ENCODE measurements at regions not wholly inside any gene's neighbourhood (a gene's known extent, or its start where the extent isn't known, plus 50 kb on each side); places are given as distances from the start of the nearest gene placed in this dataset.

GRCh38 chrX:43500996-43501694, 155.0 kb upstream of the MAOA start:
- Histone ChIP-seq H3K27me3 (ENCODE audit: control insufficient read depth, insufficient read depth, low read length) (no peaks in the 10 kb centered on the region), H3K27ac (ENCODE audit: insufficient read depth, low read length) (no peak overlapping the region), H3K79me2 (ENCODE audit: control insufficient read depth, insufficient read depth, low read length) (no peaks in the 10 kb centered on the region), H2AFZ (ENCODE audit: low read length) (no peak overlapping the region), H3K9ac (ENCODE audit: insufficient read depth, low read length) (no peak overlapping the region), H3K4me1 (ENCODE audit: control insufficient read depth, extremely low read depth, insufficient read depth, low read length) (no peaks in the 10 kb centered on the region), H3K36me3 (ENCODE audit: control insufficient read depth, insufficient read depth, low read length) (no peaks in the 10 kb centered on the region), H4K20me1 (ENCODE audit: control insufficient read depth, extremely low read depth, insufficient read depth, low read length) (no peaks in the 10 kb centered on the region), H3K4me2 (ENCODE audit: extremely low read depth, insufficient read depth, low read length) (no peak overlapping the region), H3K9me3 (ENCODE audit: control insufficient read depth, insufficient read depth, low read depth, low read length) (no peaks in the 10 kb centered on the region), H3K4me3 (replicated peaks in 1 of 4; ENCODE audit: control extremely low read depth in 1 of 4, insufficient read depth in 1 of 4, low read depth in 3 of 4, low read length in 4 of 4) (no peak overlapping the region)
- TF ChIP-seq, protein P1, sequence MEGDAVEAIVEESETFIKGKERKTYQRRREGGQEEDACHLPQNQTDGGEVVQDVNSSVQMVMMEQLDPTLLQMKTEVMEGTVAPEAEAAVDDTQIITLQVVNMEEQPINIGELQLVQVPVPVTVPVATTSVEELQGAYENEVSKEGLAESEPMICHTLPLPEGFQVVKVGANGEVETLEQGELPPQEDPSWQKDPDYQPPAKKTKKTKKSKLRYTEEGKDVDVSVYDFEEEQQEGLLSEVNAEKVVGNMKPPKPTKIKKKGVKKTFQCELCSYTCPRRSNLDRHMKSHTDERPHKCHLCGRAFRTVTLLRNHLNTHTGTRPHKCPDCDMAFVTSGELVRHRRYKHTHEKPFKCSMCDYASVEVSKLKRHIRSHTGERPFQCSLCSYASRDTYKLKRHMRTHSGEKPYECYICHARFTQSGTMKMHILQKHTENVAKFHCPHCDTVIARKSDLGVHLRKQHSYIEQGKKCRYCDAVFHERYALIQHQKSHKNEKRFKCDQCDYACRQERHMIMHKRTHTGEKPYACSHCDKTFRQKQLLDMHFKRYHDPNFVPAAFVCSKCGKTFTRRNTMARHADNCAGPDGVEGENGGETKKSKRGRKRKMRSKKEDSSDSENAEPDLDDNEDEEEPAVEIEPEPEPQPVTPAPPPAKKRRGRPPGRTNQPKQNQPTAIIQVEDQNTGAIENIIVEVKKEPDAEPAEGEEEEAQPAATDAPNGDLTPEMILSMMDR (conservative IDR thresholded peaks at IDR 0.05 in 1 of 2, IDR thresholded peaks at IDR 0.05 in 1 of 2; ENCODE audit: low read depth in 1 of 2, low read length in 2 of 2): no peak
- TF ChIP-seq EZH2 (IDR thresholded peaks at IDR 0.05; ENCODE audit: low read length, missing control alignments): no peak
- DNase-seq (ENCODE audit: low read depth in 2 of 2): no peak

GRCh38 chrX:43504394-43504793, 151.7 kb upstream of the MAOA start:
- no peak for DNase-seq (ENCODE audit: low read depth in 2 of 2)
- H3K4me2 ChIP-seq (ENCODE audit: extremely low read depth, insufficient read depth, low read length): no peak overlapping the region
- H3K27ac ChIP-seq (ENCODE audit: insufficient read depth, low read length): no peak overlapping the region
- no peaks in the 10 kb centered on the region for H3K27me3 ChIP-seq (ENCODE audit: control insufficient read depth, insufficient read depth, low read length)
- no peaks in the 10 kb centered on the region for H3K9me3 ChIP-seq (ENCODE audit: control insufficient read depth, insufficient read depth, low read depth, low read length)
- no peaks in the 10 kb centered on the region for H3K79me2 ChIP-seq (ENCODE audit: control insufficient read depth, insufficient read depth, low read length)
- H2AFZ ChIP-seq (ENCODE audit: low read length): no peak overlapping the region
- no peak overlapping the region for H3K4me3 ChIP-seq (replicated peaks in 1 of 4; ENCODE audit: control extremely low read depth in 1 of 4, insufficient read depth in 1 of 4, low read depth in 3 of 4, low read length in 4 of 4)
- no peak for TF ChIP-seq EZH2 (IDR thresholded peaks at IDR 0.05; ENCODE audit: low read length, missing control alignments)
- TF ChIP-seq, protein P1 (conservative IDR thresholded peaks at IDR 0.05 in 1 of 2, IDR thresholded peaks at IDR 0.05 in 1 of 2; ENCODE audit: low read depth in 1 of 2, low read length in 2 of 2): no peak
- no peak overlapping the region for H3K9ac ChIP-seq (ENCODE audit: insufficient read depth, low read length)
- H4K20me1 ChIP-seq (ENCODE audit: control insufficient read depth, extremely low read depth, insufficient read depth, low read length): no peaks in the 10 kb centered on the region
- H3K4me1 ChIP-seq (ENCODE audit: control insufficient read depth, extremely low read depth, insufficient read depth, low read length): no peaks in the 10 kb centered on the region
- H3K36me3 ChIP-seq (ENCODE audit: control insufficient read depth, insufficient read depth, low read length): no peaks in the 10 kb centered on the region

DNA sequence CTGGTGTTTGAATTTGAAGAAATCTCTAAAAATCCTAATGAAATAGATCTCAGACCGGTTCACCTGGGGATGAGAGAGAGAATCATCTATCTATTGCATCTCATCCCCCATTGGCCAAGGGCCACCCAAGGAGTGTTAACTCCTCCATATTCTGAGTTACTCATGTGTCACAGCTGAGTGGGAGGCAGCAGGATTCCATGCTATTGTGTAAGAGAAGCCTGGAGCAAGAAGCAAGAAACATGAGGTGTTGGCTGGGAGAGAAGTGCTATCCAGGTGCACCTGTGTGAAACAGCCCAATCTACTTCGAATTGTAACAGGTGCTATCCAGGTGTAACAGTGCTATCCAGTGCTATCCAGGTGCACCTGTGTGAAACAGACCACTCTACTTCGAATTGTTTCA, 150.3 kb upstream of the MAOA start:
- H3K4me2 ChIP-seq (ENCODE audit: extremely low read depth, insufficient read depth, low read length): no peak overlapping the region
- no peaks in the 10 kb centered on the region for H4K20me1 ChIP-seq (ENCODE audit: control insufficient read depth, extremely low read depth, insufficient read depth, low read length)
- no peaks in the 10 kb centered on the region for H3K4me1 ChIP-seq (ENCODE audit: control insufficient read depth, extremely low read depth, insufficient read depth, low read length)
- TF ChIP-seq, protein P1 (conservative IDR thresholded peaks at IDR 0.05 in 1 of 2, IDR thresholded peaks at IDR 0.05 in 1 of 2; ENCODE audit: low read depth in 1 of 2, low read length in 2 of 2): no peak
- no peak for TF ChIP-seq EZH2 (IDR thresholded peaks at IDR 0.05; ENCODE audit: low read length, missing control alignments)
- H3K27ac ChIP-seq (ENCODE audit: insufficient read depth, low read length): no peak overlapping the region
- no peaks in the 10 kb centered on the region for H3K36me3 ChIP-seq (ENCODE audit: control insufficient read depth, insufficient read depth, low read length)
- H2AFZ ChIP-seq (ENCODE audit: low read length): no peak overlapping the region
- H3K4me3 ChIP-seq (replicated peaks in 1 of 4; ENCODE audit: control extremely low read depth in 1 of 4, insufficient read depth in 1 of 4, low read depth in 3 of 4, low read length in 4 of 4): no peak overlapping the region
- no peaks in the 10 kb centered on the region for H3K79me2 ChIP-seq (ENCODE audit: control insufficient read depth, insufficient read depth, low read length)
- DNase-seq (ENCODE audit: low read depth in 2 of 2): no peak
- no peaks in the 10 kb centered on the region for H3K9me3 ChIP-seq (ENCODE audit: control insufficient read depth, insufficient read depth, low read depth, low read length)
- no peaks in the 10 kb centered on the region for H3K27me3 ChIP-seq (ENCODE audit: control insufficient read depth, insufficient read depth, low read length)
- H3K9ac ChIP-seq (ENCODE audit: insufficient read depth, low read length): no peak overlapping the region
